DMS79 treated with DMSO at 0.1 percent for 48 hours (cell line): ENCODE measurements at regions not wholly inside any gene's neighbourhood (a gene's known extent, or its start where the extent isn't known, plus 50 kb on each side); places are given as distances from the start of the nearest gene placed in this dataset.

ENCODE experiments used
- DNase-seq: peaks from one replicate; lab custom pipeline; 2025; lab: John Stamatoyannopoulos, UW

DNA sequence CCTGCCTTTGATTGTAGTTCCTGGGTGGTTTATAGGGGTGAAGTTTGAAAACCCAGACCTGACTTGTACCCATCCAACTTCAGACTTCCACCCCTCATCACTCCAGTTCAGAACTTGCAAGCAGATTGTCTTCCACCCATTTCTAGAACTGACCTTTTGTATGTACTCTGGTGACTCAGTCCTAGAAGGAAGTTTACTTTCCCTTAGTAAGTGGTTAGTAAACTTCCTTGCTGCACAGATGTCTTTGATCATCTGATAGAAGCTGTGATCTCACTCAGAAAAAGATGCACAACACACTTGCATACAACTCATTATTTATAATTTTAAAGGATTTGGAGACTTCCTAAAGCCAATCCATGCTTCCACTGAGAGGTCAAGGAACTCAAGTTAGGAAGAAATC is 368.0 kb downstream of the MFSD1 start:
- DNase-seq: no peak

DNA sequence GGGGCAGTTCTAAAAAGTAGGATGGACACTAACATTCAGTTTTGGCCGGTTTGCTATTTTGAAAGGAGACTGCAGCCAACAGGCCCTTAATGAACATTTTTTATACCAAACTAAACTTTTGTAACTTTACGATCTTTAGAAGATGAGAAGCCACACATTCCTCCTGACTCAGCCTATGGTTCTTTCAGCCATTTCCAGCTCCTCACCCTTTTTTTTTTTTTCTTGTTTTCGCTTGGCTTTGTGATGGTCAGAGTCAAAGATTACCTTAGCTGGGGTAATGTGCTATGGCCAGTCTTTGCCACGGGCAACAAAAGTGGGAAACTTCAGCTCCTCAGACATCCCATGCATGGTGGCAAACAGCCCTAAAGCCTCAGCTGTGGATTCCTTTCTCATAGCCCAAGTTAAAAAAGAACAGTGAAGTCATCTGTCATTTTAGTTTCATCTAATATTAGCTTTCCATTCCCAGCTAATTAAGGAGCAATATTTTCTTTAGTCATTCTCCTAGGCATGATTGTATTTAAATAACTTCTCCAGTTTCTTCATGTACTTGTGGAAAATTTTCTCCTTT is 368.7 kb downstream of the MFSD1 start:
- DNase-seq: no peak

- DNase-seq: no peak
Measured at GRCh38 chr3:159171333-159171732, 369.5 kb downstream of the MFSD1 start.

DNA sequence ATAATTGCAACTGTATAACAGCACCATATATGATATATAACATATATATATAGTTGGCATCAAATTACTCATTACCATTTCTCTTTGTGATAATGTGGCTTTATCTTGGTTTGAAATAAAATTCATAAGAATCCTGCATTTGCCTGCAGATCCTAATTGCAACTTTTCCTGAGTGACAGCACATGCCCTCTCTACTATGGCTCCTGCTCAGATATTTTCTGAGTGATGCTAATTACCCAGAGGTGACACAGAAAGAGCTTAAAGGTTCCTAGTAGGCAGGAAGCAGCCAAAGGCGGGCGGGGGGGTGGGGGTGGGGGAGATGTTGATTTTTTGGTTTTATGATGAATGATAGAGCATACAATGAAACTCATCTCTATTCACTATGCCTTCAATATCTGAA is 370.6 kb downstream of the MFSD1 start:
- no peak for DNase-seq

DNA sequence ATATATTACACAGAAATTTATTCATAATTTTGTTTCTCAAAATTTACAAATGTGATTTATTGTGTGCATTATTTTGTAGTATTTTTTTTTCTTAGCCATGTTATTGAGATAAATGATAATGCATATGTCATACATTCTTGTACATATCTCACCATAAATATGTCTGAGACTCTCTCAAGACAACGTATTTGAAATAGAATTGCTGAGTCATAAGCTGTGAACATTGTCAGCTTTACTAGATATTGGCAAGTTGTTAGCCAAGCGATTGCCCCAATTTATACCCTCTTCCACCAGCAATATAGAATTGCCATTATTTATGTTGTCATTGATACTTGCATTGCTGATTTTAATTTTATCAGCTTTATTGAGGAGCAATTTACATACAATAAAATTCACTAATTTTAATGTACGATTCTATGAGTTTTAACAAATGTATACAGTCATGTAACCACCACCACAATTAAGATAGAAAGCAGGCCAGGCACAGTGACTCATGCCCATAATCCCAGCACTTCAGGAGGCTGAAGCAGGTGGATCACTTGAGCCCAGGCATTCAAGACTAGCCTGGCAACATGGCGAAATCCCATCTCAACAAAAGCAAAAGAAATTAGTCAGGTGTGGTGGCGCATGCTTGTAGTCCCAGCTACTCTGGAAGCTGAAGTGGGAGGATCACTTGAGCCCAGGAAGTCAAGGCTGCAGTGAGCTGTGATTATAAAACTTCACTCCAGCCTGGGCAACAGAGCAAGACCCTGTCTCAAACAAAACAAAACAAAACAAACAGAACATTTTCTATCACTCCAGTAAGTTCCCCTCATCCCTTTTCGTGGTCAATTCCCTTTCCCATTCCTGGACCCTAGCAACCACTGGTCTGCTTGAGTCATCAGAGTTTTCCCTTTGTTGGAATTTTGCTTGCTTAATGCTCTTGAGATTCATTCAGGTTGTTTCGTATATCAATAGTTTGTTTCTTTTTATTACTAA is 373.1 kb downstream of the MFSD1 start:
- DNase-seq: no peak

- DNase-seq: no peak
Measured at GRCh38 chr3:159178209-159178897, 376.5 kb downstream of the MFSD1 start.

- no peak for DNase-seq
Measured at GRCh38 chr3:159182961-159183360, 381.1 kb downstream of the MFSD1 start.

DNA sequence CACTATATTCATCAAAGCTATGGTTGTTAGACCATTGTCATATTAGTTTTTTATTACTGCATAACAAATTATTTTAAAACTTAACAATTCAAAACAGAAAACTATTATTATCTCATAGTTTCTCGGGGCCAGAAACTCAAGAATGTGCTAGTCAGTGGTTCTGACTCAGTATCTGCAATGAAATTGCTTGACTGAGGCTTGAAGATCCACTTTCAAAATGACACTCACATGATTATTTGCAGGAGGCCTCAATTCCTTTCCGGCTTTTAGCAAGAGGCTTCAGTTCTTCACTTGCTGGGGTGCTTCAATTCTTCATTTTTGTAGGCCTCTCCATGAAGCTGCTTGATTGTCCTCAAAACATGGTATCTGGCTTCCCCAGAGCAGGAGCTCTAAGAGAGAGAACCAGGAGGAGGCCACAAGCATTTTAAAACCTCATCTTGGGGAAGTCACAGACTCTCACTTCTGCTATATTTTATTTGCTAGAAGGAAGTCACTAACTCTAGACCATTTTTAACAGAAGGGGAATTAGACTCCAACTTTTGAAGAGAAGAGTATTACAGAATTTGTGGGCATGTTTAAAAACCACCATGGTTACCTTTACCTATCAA is 383.7 kb downstream of the MFSD1 start:
- no peak for DNase-seq

DNA sequence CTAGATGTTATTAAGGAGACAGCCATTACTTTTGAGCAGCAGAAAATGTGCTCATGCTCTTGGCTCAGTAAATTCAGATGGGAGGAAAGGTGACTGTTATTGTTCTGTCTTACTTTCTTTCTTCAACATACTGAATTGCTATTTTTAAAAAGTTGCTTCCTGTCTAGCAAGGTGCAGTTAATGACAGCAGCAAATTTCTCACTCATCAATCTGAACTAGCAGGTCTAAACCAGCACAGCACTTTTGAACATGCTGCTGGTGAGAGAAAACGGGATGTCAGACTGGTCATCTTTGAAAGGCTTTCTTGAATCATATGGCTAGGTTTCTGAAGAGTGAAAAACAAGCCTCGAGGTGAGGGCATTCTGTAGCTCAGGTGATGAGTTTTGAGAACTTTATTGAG is 384.7 kb downstream of the MFSD1 start:
- no peak for DNase-seq

- DNase-seq: no peak
Measured at GRCh38 chr3:159187232-159187631, 385.4 kb downstream of the MFSD1 start.

DNA sequence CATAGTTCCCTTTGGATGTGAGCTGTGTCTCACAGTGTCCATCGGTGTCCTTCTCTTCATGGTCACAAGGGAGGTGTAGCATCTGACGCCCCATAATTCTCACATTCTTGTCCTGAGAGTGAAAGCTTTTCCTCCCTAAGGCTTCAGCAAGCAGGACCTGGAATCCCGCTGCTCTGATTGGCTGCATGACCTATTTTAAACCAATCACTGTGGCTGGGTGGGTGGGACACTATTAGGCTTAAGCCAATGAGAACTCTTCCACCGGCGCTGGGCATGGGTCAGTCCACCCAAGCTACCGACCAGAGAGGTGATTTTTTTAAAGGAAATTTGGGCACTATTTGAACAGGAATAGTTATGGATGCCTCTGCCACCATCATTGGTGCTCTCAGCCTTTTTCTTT is 385.9 kb downstream of the MFSD1 start:
- DNase-seq: no peak

- no peak for DNase-seq
Measured at GRCh38 chr3:159189994-159190669, 388.3 kb downstream of the MFSD1 start.

DNA sequence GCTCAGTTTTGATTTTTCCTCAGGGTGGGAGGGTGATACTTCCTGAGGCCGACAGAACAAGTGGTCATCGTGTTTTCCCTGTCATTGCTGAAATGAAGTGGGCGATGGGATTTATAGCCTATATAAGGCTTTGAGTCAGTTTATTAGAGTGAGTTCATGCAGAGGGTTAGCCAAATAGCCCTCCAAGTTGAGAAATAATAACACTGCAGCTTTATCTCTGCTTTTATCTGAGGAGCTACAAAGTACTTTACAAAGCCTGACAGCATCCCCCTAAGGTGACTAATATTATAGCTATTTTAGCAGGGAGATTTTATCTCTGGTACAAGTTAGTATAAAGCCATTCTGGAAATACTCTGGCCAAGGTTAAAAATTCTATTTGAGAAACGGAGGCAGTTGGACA is 389.6 kb downstream of the MFSD1 start:
- no peak for DNase-seq

DNA sequence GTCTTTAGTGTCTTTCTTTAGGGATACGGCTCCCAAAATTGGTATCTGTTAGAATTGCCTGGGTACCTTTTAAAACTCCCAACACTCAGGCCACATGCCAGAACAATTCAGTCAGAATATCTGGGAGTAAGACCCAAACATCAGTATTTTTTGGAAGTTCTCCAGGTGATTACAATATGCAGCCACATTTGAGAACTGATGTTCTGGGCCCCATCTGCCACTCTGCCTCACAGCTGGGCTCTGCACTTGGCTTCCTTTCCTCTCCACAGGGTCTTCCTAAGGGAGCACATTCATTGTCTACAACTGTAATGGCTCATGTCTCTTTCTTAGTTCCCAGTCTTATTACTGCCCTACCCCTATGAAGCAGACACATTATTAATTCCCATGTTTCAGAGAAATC is 394.5 kb downstream of the MFSD1 start:
- DNase-seq: no peak

GRCh38 chr3:159200176-159200575 is 398.3 kb downstream of the MFSD1 start:
- no peak for DNase-seq

DNA sequence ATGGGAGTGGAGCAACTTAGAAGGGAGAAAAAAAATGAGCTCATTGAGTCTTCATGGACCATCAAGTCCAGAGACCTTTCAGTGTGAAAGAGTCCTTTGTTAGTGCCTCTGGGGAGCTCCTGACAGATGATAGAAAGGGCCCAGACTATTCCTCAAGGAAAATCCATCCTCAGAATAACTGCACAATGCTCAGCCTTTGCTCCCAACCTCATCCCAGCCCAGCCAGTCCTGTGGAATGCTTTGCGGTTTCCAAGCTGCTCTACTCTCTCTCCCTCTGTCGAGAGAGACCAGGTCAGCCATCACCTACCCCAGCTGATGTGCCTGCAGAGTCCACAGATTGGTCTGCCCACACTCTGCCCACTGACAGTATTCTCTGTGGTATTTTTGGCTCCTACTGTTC is 406.2 kb downstream of the MFSD1 start:
- no peak for DNase-seq

- no peak for DNase-seq
Measured at GRCh38 chr3:159209459-159209858, 407.6 kb downstream of the MFSD1 start.

DNA sequence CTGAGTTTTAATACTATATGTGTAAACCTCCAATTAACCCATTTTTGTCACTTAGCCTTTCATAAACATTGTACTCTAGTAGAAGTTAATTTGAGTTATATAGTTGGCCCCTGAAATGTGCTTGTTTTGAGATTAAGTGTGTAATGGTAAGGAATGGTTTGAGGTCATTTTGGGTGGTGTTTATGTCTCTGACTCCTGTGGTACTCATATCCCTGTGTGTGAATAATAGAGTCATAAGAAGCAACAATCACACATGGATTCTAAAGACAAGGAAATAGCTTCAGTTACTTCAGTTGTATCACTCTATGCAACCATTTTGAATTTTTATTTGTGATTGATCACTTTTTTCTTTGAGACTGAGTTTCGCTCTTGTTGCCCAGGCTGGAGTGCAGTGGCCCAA is 408.5 kb downstream of the MFSD1 start:
- no peak for DNase-seq

- DNase-seq: no peak
Measured at GRCh38 chr3:159216311-159216710, 414.5 kb downstream of the MFSD1 start.

DNA sequence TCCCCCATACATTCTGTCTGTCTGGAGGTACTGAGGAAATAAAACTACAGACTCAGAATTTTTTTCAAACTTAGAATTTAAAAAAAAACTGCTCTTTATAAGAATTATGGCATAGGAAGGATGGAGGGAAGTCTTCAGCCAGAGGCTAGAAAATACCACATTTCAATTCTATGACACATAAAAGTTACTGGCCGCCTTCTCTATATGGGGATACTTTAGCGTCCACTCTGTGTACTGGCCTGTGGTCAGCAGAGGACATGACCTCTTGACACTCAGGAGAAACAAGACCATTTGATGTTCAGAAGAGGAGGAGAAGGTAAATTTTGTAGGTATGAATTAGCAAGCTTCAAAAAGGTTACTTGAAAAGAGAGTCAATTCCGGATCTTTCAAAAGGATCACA is 417.4 kb downstream of the MFSD1 start:
- no peak for DNase-seq

DNA sequence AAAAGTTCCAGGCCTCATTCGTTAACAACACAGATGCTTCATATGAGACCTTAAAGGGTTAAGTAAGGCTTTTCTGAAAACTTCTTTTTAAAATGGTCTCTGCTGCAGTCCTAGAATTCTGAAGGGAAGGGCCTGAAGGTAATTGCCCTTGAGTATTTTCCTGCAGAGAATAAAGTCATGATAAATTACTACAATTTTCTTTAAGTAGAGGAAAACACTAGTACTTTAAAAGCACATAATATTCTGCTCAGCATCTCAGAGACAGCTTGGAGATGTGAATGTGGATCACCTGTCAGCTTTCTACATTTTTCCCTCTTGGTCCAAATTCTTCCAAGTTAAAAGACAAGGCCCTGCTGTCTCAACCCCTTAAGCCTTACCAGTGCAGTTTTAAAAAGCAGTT is 419.5 kb downstream of the MFSD1 start:
- DNase-seq: no peak

DNA sequence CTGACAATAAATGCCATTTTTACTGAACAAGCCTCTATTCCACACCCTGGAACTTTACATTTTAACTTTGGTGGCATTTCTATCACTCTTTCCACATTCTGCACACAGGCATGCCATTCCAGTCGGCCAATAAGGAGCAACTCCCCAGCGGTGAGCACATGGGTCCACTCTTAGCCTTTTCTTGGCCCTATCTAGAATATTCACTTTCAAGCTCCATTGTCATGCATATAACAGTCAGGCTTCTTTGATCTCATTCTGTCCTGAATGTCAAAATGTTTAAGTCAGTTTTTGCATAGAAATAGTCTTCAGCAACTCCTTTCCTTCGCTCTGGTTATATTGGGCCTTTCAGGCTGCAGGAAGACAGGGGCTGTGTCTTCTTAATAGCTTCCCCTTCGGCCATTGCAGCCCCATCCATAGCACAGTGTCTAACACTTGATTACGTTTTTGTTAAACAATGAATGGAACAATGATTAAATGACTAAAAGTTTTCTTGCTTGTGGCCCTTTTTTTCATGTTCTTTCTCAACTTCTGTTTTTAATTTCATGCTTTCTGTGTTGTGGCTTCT is 427.3 kb downstream of the MFSD1 start:
- no peak for DNase-seq
